Hematopoietic multipotent progenitor cell treated with erythropoietin and hydrocortisone succinate and interleukin-3 and kit ligand, for 8 days (in vitro differentiated cells): ENCODE measurements at regions not wholly inside any gene's neighbourhood (a gene's known extent, or its start where the extent isn't known, plus 50 kb on each side); places are given as distances from the start of the nearest gene placed in this dataset.
"Not testable (repeated sequence)": the region's sequence is repeated elsewhere in the genome, so short reads cannot be mapped to it uniquely, and the experiment has no call there.

Experiments used
- DNase-seq: peaks from one replicate; pipeline ENCODE4 v3.0.0-alpha.2; 2015

- peak; percentile 20 for DNase-seq
Observed at GRCh38 chr2:64252251-64252978, 108.2 kb upstream of the PELI1 start.

- not testable (repeated sequence) for DNase-seq
Observed at GRCh38 chr2:64253421-64253820, 109.2 kb upstream of the PELI1 start.

DNA sequence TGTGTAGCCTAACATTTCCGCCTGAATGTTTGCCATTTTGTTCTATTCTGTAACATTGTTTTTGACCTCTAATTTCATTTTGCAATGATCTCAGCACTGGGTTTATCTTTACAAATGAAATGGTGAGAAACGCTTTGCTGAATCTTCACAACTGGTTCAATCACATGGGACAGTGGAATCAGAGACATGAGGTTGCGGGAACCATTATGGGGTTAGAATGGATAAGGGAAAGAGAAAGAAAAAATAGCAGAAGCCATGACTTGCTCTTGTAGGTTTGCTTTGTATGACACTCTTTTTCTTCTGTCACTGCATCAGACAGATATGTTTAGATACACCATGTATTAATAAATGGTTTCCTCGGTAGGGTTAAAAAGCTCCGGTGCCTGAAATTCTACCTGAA lies 114.3 kb upstream of the PELI1 start:
- DNase-seq, result no peak

DNA sequence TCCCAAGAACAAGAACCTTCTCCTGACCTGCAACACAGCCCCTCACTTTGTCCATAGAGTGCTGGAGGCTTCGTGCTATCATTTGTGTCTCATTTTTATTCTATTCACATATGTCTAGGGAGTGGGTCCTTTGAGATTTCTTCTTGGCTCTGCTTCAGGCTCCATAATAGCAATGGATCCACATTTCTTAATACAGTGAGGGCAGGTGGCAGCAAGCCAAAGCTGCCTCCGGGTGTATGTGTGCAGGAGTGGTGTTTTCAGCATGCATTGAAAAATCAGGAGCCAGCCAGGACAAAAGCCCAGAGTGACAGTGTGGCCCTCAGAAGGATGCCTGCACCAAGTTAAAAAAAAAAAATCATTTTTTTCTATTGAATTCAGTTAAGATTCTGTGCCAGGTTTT lies 115.1 kb upstream of the PELI1 start:
- DNase-seq, result no peak

DNA sequence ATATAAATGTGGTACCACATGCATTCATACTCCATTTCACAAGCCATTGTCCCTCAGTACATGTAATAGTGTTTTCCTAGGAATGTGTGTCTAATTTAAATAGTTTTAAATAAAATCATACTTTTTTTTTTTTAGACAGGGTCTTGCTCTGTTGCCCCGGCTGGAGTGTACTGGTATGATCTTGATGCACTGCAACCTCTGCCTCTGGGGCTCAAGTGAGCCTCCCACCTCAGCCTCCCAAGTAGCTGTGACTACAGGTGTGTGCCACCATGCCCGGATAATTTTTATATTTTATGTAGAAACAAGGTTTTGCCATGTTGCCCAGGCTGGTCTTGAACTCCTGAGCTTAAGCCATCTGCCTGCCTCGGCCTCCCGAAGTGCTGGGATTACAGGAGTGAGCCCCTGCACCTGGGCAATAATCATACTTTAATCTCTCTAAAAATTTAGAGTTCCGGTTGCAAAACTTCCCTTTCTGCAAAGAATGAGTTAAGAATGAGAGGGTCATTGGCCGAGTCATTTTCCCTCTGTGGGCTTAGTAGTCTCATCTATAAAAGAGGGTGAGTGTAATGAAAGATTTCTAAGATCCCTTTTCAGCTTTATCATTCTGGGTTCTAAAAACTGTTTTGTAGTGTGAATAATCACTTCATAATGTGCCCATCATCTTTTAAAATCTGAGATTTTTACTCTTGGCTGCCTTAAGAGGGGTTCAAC lies 116.0 kb upstream of the PELI1 start:
- no peak for DNase-seq

GRCh38 chr2:64260817-64261216 lies 116.6 kb upstream of the PELI1 start:
- peak; percentile 27 for DNase-seq

DNA sequence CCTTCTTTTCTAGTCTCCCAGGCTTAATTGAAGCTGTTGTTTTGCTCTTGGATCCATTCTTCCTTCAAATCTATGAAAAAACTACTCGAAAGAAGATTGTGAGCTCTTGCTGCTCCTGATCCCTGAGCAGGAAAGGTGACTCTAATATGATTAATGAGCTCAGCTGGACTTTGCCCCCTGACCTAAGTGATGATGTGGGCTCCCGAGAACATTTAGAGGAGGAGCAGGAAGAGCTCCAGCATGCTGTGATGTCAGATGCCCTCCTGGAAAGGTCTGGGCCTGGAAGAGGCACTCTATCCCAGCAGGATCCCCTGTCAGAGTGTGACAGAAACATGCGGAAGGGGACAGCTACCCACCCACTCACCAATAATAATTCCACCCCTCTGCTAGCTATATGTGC lies 117.9 kb upstream of the PELI1 start:
- DNase-seq, result no peak

GRCh38 chr2:64262816-64263215 lies 118.6 kb upstream of the PELI1 start:
- no peak for DNase-seq

GRCh38 chr2:64263315-64263714 lies 119.1 kb upstream of the PELI1 start:
- DNase-seq, result no peak

- no peak for DNase-seq
Observed at GRCh38 chr2:64267699-64268098, 123.5 kb upstream of the PELI1 start.

DNA sequence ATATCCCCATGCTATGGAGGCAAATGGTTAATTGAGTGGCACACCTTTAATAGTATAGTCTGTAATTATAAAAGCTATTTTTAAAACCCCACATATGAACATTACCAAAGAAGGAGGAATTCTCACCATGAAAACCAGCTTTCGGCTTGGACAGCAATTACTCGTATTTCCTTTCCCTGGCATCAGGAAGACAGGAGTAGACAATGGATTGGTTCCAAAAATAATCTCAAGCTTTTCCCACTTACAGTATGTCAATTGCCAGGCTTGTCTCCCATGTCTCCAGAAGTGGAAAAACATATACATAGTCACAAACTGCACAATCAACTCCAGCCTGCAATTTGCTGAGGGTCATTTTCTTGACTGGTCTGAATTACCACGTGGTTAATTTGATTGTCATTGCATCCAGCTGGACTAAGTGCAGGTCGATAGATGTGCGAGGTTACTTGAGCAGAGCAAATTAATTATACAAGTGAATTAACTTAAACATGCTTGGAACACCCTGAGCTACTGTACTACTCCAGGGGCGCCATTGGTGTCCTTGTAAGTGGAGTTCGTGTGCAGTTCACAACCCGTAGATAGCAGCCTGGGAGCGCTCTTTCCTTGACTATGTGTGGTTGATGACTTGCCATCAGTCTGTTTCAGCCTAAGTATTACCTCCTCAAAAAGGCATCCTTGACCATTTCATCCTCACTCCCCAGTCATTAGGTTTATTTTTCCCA lies 124.3 kb upstream of the PELI1 start:
- no peak for DNase-seq

DNA sequence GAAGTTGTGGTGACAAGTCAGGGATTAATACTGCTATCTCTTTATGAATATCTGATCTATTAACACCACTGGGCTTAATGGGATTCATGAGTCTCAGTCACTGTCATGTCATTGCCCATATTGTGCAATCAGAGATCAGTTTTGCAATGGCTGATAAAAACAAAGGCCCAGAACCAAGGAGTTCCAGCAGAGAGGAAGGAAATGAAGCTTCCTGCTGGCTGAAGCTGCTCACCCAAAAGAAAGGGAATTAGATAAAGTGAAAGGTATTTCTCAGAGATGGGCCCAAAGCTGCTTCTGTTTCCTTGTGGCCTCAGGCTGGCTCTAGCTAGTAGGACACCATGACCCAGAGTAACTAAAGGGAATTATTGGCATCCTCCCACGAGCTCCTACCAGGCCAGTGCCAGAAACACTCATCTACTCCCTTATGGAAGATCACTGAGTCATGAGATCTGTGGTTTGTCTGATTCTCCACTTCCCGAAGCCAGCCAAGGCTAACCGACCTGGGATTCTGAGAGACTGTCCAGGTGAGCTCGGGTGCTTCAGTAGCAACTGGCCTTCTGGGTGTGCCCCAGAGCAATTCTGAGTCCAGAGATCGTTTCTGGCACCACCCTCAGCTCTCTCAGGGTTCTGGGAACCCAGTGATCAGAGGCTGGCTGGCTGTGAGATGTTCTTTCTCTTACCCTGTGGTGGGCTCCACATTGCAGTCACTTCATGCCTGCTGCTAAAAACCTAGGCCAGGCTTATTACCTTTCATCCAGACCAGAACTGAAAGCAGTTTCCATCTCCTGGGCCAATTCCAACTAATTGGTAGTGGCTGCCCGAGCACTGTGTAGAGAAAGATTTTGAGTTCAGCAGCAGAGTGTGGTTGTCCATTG lies 129.5 kb upstream of the PELI1 start:
- peak; percentile 9 for DNase-seq

- no peak for DNase-seq
Observed at GRCh38 chr2:64274399-64275173, 130.4 kb upstream of the PELI1 start.

DNA sequence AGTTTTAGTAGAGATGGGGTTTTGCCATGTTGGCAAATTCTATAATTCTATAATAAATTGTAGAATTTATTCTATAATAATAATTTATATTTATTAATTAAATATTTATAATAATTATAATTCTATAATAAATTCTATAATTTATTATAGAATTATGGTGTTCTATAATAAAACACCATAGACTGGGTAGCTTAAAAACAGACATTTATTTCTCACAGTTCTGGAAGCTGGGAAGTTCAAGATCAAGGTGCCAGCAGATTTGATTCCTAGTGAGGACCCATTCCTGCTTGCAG lies 130.9 kb upstream of the PELI1 start:
- DNase-seq, result no peak

- DNase-seq, result no peak
Observed at GRCh38 chr2:64276417-64277095, 132.3 kb upstream of the PELI1 start.

DNA sequence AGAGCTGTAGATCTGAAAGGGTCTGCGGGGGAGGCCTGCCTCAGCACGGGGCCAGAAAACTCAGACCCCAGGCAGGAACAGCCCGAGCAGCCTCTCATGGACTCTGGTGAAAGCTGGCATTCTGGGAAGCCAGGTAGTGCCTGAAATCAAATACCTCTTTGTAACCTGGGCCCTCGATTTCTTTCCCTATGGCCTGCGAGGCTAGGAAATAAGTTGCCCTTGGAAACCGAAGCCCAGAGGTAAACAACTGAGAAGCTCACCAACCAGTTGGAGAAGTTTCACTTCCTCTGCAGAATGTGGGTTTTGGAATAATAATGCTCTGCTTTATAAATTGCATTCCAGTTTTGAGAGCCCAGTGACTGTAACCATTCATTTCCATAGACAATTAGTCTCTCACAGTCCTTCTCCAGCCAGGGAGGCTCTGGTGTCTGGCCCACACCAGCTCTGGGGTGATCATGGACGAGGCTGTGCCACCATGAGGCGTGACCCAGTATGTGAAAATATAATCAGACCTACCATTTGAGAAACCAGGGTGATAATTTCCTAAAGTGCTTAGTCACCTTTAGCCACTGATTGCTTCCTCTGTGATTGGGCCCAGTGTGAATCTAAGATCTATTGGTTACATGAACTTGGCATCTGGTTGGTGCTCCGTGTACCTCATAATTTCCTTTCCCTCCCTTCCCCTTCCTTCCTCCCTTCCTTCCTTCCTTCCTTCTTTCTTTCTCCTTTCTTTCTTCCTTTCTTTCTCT lies 133.1 kb upstream of the PELI1 start:
- DNase-seq, result peak; percentile 24

- DNase-seq, result not testable (repeated sequence)
Observed at GRCh38 chr2:64280812-64281211, 136.6 kb upstream of the PELI1 start.

DNA sequence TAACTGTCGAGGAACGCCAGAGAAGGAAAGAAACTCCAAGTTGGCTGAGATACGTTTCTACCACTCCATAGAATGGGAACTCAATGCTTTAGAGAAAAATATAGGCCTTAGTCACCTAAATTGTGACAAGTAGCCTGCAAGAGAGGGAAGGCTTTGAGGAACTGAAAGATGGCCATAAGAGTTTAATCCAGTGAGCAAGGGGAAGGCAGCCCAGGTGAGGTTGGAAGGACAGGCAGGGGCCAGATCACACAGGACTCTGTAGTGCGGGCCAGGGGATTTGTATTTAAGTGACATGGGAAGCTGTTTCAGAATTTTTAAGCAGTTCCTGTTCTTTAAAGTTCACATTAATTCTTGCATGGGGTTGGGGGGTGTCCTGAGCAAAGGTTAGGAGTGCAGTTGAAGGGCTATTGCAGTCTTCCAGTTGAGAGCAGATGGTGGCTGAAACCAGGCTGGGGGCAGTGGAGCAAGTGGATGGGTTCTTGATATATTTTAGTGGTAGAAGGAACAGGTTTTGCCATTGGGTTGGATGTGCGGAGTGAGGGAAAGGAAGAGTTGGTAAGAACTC lies 138.9 kb upstream of the PELI1 start:
- DNase-seq, result no peak

- DNase-seq, result no peak
Observed at GRCh38 chr2:64283641-64284361, 139.6 kb upstream of the PELI1 start.

GRCh38 chr2:64284751-64285150 lies 140.5 kb upstream of the PELI1 start:
- DNase-seq, result no peak
